ENCODE measurements at regions not wholly inside any gene's neighbourhood (a gene's known extent, or its start where the extent isn't known, plus 50 kb on each side); places are given as distances from the start of the nearest gene placed in this dataset.

DNA sequence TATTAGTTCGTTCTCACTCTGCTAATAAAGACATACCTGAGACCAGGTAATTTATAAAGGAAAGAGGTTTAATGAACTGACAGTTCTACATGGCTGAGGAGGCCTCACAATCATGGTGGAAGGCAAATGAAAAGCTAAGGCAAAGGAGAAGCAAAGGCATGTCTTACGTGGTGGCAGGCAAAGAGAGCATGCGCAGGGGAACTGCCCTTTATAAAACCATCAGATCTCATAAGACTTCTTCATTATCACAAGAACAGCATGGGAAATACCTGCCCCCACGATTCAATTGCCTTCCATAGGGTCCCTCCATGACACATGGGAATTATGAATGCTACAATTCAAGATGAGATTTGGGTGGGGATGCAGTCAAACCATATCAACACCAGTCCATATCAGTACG is 133.5 kb downstream of the ZNF621 start:
- no peak for TF ChIP-seq POLR2A (IDR thresholded peaks at IDR 0.05)
- TF ChIP-seq, protein P1, sequence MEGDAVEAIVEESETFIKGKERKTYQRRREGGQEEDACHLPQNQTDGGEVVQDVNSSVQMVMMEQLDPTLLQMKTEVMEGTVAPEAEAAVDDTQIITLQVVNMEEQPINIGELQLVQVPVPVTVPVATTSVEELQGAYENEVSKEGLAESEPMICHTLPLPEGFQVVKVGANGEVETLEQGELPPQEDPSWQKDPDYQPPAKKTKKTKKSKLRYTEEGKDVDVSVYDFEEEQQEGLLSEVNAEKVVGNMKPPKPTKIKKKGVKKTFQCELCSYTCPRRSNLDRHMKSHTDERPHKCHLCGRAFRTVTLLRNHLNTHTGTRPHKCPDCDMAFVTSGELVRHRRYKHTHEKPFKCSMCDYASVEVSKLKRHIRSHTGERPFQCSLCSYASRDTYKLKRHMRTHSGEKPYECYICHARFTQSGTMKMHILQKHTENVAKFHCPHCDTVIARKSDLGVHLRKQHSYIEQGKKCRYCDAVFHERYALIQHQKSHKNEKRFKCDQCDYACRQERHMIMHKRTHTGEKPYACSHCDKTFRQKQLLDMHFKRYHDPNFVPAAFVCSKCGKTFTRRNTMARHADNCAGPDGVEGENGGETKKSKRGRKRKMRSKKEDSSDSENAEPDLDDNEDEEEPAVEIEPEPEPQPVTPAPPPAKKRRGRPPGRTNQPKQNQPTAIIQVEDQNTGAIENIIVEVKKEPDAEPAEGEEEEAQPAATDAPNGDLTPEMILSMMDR (IDR thresholded peaks at IDR 0.05) = no peak

DNA sequence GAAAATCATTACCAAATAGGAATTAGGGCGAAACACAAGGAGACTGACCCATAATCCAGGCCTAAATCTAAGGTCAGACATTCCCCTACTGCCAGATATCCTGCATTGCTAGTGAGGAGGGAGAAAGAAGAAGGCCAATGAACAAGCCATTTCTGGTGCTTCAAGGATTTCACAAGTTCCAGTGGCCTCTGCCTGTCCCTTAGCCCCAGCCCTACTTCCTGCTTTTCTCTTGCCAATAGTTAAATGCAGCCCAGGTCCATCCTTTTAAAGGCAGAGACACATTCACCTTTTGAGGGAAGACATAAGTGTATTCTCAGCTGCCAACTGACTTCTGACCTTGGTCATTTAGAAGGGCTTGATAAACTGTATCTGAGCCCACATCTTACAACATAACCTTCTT is 135.8 kb downstream of the ZNF621 start:
- H3K27me3 ChIP-seq = no peaks in the 10 kb centered on the region
- no peak overlapping the region for H3K27ac ChIP-seq
- ATAC-seq (peak in 1 of 4 donors; percentile 48), DNase-seq (no peak)
- H3K9me3 ChIP-seq = no peaks in the 10 kb centered on the region
- intact Hi-C loops (cut with DNase I) = no loop called here
- TF ChIP-seq, protein P1 (IDR thresholded peaks at IDR 0.05) = no peak
- no peak for TF ChIP-seq POLR2A (IDR thresholded peaks at IDR 0.05)
- no peaks in the 10 kb centered on the region for H3K36me3 ChIP-seq
- no peak overlapping the region for H3K4me3 ChIP-seq
- 90 to 99% (median 95%) methylated on average over 1 of the region's 1 CpG for WGBS, 4 donors
- H3K4me1 ChIP-seq = peaks cover 0 to 3% (median 0%) of the 10 kb centered on the region in 12 donors

More for the DNA sequence above, 133.5 kb downstream of the ZNF621 start:
- ATAC-seq = no peak
- Histone ChIP-seq H3K9me3 (no peaks in the 10 kb centered on the region), H3K27me3 (no peaks in the 10 kb centered on the region), H3K4me3 (no peak overlapping the region), H3K36me3 (no peaks in the 10 kb centered on the region), H3K27ac (no peak overlapping the region), H3K4me1 (peaks cover 0 to 3% (median 0%) of the 10 kb centered on the region in 12 donors)
- no peak for DNase-seq
- 89 to 92% (median 92%) methylated on average over 5 of the region's 5 CpGs for WGBS, 4 donors
- intact Hi-C loops (cut with DNase I) = no loop called here

DNA sequence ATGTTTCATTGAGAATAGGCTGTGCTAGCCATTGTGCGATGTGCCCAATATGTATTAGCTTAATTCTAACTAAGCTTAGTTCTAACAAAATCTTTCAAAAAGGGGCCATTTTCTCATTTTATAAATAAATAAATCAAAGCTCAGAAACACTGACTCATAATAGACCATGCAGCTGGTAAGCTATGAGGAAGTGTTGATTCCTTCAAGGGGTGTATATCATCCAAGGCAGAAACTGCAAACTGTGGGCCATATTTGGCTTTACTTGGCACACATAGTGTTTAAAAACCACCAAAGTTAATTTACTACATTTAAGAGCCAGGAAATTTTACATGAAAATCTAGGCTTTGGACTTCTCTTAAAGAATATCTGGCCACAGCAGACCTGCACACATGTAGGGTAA is 136.5 kb downstream of the ZNF621 start:
- WGBS, 4 donors = 92 to 98% (median 94%) methylated on average over 1 of the region's 1 CpG

DNA sequence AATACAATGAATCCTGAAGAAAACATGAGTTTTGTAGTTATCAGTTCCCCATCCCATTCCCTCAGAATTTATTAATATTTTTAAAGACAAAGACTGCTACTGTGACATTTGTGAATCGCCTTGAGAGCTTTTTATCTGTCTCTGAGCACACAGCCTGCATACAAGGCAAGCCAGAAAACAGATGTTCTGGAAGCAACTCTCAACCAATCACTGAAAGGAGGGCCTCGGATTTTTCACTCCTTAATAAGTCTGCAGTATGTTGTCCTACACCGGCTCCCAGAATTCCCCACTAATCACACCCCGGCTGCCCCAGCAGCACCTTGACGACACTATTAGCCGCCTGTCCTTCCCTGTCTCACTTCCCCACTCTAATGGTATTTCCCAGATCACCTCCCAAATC is 138.5 kb downstream of the ZNF621 start:
- Histone ChIP-seq H3K4me1 (peaks cover 0 to 3% (median 0%) of the 10 kb centered on the region in 12 donors), H3K27ac (peak overlapping the region in 1 of 12 donors; percentile 11), H3K36me3 (no peaks in the 10 kb centered on the region), H3K4me3 (no peak overlapping the region), H3K9me3 (no peaks in the 10 kb centered on the region), H3K27me3 (no peaks in the 10 kb centered on the region)
- 39 to 58% (median 54%) methylated on average over 6 of the region's 6 CpGs for WGBS, 4 donors
- no peak for DNase-seq
- peak in 1 of 4 donors; percentile 47 for ATAC-seq
- intact Hi-C loops (cut with DNase I) = no loop called here
- TF ChIP-seq, protein P1 (IDR thresholded peaks at IDR 0.05) = no peak
- TF ChIP-seq POLR2A (IDR thresholded peaks at IDR 0.05) = no peak

More for the DNA sequence above, 136.5 kb downstream of the ZNF621 start:
- Histone ChIP-seq H3K36me3 (no peaks in the 10 kb centered on the region), H3K27me3 (no peaks in the 10 kb centered on the region), H3K9me3 (no peaks in the 10 kb centered on the region), H3K4me1 (peaks cover 0 to 3% (median 0%) of the 10 kb centered on the region in 12 donors), H3K27ac (no peak overlapping the region), H3K4me3 (no peak overlapping the region)
- ATAC-seq (no peak), DNase-seq (no peak)
- no peak for TF ChIP-seq POLR2A (IDR thresholded peaks at IDR 0.05)
- TF ChIP-seq, protein P1 (IDR thresholded peaks at IDR 0.05) = no peak
- intact Hi-C loops (cut with DNase I) = no loop called here

All from heart left ventricle (tissue), 16 donors.